Hematopoietic multipotent progenitor cell treated with erythropoietin and hydrocortisone succinate and interleukin-3 and kit ligand, for 15 days (in vitro differentiated cells): ENCODE measurements at regions not wholly inside any gene's neighbourhood (a gene's known extent, or its start where the extent isn't known, plus 50 kb on each side); places are given as distances from the start of the nearest gene placed in this dataset.

ENCODE experiments used
- DNase-seq: peaks from one replicate; pipeline ENCODE4 v3.0.0-alpha.2; 2015; ENCODE audit warnings: low spot score

DNA sequence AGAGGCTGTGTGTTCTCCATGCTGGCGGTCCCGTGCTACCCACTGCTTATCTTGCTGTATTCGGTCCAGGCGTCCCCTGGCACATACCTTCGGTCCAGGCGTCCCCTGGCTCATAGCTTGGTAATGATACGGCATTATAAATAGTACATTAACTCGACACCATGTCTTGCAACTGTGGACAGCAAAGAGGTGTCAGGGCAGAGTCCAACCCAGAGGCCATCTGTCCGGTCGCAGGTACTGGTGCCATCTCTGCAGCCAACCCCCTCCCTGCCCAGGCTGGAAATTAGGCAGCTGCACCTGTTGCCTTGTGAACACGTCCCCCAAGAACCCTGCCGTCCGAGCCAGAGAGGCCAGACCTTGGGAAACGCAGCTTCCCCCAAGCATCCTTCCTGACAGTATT lies 634.3 kb downstream of the BRD1 start:
- DNase-seq, result no peak

- no peak for DNase-seq
Observed at GRCh38 chr22:49192857-49193250, 634.8 kb downstream of the BRD1 start.

DNA sequence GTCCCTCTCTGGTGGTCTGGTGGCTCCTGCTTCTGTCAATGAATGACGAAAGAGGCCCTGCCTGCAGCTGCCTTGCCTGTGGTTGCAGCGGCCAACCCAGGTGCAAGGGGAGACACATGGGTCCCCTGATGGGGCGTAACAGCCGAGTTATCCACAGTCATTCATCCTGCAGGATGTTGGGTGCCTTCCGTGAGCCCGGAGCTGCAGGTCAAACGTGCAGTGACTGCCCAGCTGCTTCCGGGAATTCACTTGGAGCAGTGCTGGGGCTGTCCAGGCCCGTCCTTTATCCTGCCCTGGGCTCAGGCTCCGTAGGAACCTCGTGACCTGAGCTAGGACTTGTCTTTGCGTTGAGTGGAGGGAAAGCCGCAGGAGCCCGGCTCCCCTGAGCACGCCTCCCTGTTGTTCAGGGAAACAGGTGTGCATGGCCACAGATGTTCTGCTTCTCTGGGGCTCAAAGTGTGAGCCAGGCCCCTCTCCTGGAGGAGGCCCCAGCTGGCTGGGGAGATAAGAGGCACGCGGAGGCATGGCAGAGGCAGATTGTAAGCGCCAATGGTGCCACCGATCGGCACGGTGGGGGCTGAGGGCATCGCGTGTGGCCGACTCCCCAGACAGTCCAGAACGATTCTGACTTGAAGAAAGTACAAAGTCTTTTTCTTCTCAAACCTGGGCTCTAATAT lies 635.4 kb downstream of the BRD1 start:
- DNase-seq, result peak; percentile 6

GRCh38 chr22:49191506-49191980 lies 636.1 kb downstream of the BRD1 start:
- DNase-seq, result no peak

GRCh38 chr22:49190816-49191505 lies 636.7 kb downstream of the BRD1 start:
- no peak for DNase-seq

DNA sequence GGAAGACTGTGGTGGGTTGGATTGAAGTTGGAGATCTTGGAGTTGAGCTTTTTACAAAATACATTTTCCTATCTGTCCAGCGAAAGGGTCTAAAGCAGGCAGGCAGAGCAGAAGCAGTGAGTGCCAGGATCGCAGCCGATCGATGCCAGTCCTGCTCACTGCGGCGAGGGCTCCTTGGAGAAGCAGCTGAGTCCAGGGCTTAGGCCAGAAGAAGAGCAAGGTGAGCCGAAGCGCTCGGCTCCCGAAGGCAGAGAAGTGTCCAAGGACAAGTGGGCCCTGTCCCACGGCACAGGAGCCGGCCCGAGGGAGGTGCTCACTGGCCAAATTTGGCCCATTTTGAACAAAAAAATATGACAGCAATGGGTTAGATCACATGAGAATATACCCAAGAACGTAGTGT lies 637.8 kb downstream of the BRD1 start:
- DNase-seq, result no peak

GRCh38 chr22:49188591-49188990 lies 639.1 kb downstream of the BRD1 start:
- no peak for DNase-seq

GRCh38 chr22:49188091-49188490 lies 639.6 kb downstream of the BRD1 start:
- no peak for DNase-seq

GRCh38 chr22:49186762-49187161 lies 640.9 kb downstream of the BRD1 start:
- DNase-seq, result no peak

DNA sequence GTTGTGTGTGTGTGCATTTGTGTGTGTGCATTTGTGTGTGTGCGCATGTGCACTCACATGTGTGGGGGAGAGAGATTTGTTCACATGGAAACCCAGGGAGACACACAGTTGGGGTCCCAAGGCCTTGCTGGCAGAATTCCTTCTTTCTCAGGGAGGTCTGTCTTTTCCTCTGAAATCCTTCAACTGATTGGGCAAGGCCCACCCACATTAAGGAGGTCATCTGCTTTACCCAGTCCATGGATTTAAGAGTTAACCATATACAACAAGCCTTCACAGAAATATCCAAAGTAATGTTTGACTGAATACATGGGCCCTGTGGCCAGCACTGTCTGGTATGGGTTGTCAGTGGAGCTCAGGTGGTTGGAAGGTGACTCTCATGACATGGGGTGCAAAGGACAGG lies 641.4 kb downstream of the BRD1 start:
- no peak for DNase-seq

DNA sequence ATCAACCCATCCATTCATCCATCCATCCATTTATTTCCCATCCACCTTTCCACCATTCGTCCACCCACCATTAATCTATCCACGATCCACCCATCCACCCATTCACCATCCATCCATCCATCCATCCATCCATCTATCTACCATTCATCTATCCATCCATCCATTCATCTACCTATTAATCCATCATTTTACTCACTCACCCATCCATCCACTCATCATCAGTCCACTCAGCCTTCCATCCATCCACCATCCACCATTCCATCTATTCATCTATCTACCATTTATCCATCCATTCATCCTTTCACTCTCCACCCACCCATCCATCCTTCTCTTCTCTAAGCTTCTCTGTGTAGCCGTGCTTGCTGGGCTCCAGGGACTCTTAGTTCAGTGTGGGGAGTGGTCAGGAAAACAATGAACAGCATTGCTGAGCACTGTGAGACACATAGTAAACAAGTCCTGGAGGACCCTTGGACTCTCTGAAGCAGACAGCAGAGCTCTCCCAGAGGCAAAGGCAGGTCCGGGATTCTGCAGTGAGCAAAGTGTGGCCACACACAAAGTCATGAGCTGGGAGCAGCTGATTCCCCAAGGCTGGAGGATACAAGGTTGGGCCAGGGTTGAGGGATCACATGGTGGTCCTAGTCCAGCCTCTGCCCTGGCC lies 642.2 kb downstream of the BRD1 start:
- no peak for DNase-seq

GRCh38 chr22:49184736-49185135 lies 642.9 kb downstream of the BRD1 start:
- DNase-seq, result no peak

DNA sequence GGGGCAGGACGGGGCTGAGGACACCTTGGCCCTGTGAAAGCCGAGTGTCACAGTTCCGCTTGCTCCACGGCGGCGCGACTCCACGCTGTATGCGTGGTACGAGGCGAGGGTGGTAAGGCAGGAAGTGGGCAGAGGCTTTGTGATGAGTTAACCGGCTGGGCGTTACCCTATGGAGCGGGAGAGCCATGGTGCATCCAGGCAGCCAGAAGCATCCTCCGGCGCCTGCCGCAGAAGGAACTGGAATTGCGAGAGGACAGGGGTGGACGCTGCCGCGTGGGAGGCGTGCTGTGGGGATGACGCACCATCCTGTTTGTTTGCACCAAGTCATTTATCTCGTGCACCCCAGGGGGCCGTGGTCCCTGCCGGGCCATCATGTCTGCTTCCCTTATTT lies 643.9 kb downstream of the BRD1 start:
- no peak for DNase-seq

DNA sequence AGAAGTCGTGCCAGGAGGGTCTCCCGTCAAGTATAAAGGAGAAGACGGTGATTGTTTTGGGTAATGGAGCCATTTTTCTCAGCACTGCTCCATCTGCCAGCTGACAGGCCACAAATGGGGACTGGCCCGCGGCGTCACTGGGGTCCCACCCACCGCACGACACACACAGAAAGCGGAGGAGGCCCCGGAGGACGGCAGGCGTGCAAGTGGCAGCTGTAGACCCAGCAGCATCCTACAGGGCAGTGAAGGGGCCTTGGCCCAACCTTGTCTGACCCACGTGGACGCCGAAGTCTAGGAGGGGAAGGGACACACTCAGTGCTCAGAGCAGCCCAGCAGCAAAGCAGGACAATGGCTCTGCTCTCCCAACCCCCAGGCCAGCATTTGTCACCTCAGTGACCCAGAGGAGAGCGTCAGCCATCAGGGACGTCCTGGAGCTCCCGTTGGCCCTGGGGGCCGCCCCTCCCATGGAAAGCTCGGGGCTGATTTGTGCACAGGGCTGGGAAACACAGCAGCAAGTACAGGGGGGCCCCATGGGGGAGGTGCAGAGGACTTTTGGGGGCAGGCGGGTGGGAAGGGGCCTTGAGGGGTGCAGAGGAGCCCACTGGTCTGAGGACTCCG lies 644.4 kb downstream of the BRD1 start:
- DNase-seq, result no peak

- no peak for DNase-seq
Observed at GRCh38 chr22:49182416-49182815, 645.3 kb downstream of the BRD1 start.

DNA sequence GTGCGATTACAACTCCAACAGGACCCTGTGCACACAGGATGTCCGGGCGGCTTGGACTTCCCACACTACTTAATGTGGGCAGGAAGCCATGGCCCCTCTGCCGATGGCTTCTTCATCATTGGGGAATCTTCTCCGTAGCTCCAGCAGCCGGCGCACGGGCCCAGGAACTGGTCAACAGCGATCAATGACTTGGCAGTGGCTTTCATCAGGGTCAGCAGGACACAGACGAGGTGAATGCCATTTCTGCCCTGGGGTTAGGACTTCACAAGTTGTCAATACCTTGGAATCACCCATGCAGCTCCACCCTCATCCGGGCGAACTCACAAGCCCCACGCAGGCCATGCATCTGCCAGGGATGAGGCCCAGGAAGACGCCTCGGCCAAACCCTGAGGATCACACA lies 645.7 kb downstream of the BRD1 start:
- no peak for DNase-seq

DNA sequence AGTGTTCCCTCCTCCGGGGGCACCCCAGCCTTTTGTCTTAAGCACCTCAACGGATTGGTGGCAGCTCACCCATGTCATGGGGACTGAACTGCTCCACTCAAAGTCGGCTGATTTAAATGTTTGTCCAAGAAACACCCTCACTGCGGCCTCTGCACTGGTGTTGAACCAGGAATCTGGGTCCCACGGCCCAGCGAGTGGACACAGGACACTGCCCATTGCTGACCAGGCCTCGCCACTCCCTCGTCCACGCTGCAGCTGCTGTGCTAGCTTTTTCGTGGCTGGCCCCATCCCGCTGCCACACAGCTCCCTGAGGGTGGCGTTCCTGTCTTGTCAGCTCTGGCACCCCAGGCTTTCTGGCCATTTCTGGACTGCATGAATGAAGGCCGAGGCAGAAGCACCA lies 646.2 kb downstream of the BRD1 start:
- no peak for DNase-seq

DNA sequence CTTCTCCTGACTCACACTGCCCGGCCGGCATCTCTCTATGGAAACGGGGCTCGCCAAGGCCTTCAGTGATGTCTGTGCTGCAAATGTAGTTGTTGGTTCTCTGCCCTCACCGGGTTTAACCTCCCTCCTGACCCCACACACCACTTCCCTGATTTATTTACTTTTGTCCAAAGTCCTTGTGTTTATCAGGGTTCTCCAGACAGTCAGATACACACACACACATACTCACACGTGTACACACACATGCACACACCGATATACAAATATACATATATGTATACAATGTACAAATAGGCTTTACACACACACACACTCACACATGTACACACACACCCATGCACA lies 647.0 kb downstream of the BRD1 start:
- no peak for DNase-seq

- DNase-seq, result no peak
Observed at GRCh38 chr22:49179886-49180682, 647.6 kb downstream of the BRD1 start.

GRCh38 chr22:49179175-49179574 lies 648.5 kb downstream of the BRD1 start:
- DNase-seq, result no peak

DNA sequence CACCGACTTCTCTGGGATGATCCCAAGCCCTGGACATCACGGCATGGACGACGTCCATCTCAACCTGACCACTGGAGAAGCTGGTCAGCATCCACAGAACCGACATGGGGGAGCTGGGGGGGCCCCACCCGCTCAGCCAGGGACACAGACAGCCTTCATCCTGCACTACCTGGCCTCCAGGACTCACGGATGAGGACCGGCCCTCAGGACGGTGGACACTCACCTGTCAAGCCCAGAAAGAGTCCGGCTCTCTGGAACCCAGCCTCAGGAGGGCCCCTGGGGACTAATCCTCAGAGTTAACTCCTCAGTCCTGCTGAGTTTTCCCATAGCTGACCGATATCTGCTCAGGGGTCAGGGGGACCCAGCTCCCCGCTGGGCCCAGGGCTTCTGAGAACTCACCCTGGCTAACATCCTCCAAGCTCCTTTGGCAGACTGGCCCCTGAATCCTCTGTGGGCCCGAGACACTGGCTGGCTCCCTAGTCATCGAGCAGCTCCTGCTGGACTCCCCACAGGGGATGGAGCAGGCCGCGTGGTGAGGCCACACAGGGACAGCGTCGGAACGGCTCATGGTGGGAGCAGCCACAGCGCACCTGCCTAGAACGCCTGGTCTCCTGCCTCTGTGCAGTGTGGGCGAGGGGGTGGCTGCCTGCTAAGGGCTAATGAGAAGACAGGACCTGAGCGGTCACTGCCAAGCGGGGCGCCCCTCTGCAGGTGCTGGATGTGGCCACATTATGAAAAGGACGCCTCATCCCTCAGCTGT lies 649.2 kb downstream of the BRD1 start:
- no peak for DNase-seq
